ENCODE measurements at regions not wholly inside any gene's neighbourhood (a gene's known extent, or its start where the extent isn't known, plus 50 kb on each side); places are given as distances from the start of the nearest gene placed in this dataset.

DNA sequence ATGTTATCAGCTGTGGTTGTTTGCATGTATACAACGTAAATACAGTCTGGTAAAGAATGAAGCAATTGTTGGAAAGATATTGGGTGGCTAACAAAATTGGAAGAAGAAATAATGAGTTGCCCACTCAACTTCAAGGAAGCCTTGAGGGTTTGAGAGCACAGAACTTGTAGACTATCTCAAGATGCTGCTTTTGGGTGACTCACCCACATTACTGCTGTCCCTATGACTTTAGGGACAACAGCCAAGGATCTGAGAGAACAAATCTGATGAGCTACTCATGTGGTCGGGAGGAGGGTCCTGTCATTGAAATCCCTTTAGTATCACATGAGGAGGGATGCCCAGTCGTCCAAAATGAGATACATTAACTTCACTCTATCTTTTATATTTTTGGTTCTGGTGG lies 261.8 kb downstream of the GAS1 start:
- no peak overlapping the region for H3K4me3 Mint-ChIP-seq (ENCODE audit: unreplicated experiment)
- DNase-seq (ENCODE audit: extremely low spot score, unreplicated experiment), result no peak
- no peak overlapping the region for H3K27ac Mint-ChIP-seq (ENCODE audit: unreplicated experiment)
- peaks cover 11% of the 10 kb centered on the region for H3K4me1 Mint-ChIP-seq (ENCODE audit: unreplicated experiment)
- H3K27me3 Mint-ChIP-seq (ENCODE audit: unreplicated experiment), result no peaks in the 10 kb centered on the region
- no peaks in the 10 kb centered on the region for H3K9me3 Mint-ChIP-seq (ENCODE audit: unreplicated experiment)
- H3K36me3 Mint-ChIP-seq (ENCODE audit: unreplicated experiment), result no peaks in the 10 kb centered on the region
- TF ChIP-seq, protein P1, sequence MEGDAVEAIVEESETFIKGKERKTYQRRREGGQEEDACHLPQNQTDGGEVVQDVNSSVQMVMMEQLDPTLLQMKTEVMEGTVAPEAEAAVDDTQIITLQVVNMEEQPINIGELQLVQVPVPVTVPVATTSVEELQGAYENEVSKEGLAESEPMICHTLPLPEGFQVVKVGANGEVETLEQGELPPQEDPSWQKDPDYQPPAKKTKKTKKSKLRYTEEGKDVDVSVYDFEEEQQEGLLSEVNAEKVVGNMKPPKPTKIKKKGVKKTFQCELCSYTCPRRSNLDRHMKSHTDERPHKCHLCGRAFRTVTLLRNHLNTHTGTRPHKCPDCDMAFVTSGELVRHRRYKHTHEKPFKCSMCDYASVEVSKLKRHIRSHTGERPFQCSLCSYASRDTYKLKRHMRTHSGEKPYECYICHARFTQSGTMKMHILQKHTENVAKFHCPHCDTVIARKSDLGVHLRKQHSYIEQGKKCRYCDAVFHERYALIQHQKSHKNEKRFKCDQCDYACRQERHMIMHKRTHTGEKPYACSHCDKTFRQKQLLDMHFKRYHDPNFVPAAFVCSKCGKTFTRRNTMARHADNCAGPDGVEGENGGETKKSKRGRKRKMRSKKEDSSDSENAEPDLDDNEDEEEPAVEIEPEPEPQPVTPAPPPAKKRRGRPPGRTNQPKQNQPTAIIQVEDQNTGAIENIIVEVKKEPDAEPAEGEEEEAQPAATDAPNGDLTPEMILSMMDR (IDR thresholded peaks at IDR 0.05), result no peak

DNA sequence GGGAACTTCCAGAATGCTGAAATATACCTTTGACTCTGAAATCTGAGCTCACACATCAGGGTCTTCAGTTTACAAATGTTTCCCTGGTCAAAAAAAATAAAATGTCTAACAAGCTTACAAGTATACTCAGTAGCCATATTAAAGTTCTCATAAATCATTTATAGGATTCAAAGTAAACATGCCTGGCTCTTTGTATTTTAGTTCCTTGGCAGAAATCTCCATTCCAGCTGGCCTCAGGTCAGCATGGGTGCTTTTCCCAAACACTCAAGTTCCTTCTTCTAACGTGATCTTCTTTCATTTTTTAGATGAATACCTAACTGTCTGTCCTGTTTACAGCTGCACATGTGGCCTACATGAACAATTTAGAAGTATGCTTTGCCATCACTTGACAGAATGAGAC lies 263.2 kb downstream of the GAS1 start:
- TF ChIP-seq, protein P1 (IDR thresholded peaks at IDR 0.05), result no peak
- no peaks in the 10 kb centered on the region for H3K36me3 Mint-ChIP-seq (ENCODE audit: unreplicated experiment)
- no peaks in the 10 kb centered on the region for H3K9me3 Mint-ChIP-seq (ENCODE audit: unreplicated experiment)
- H3K27me3 Mint-ChIP-seq (ENCODE audit: unreplicated experiment), result no peaks in the 10 kb centered on the region
- H3K4me1 Mint-ChIP-seq (ENCODE audit: unreplicated experiment), result peaks cover 11% of the 10 kb centered on the region
- H3K4me3 Mint-ChIP-seq (ENCODE audit: unreplicated experiment), result no peak overlapping the region
- no peak for DNase-seq (ENCODE audit: extremely low spot score, unreplicated experiment)
- H3K27ac Mint-ChIP-seq (ENCODE audit: unreplicated experiment), result peak overlapping the region; percentile 34

DNA sequence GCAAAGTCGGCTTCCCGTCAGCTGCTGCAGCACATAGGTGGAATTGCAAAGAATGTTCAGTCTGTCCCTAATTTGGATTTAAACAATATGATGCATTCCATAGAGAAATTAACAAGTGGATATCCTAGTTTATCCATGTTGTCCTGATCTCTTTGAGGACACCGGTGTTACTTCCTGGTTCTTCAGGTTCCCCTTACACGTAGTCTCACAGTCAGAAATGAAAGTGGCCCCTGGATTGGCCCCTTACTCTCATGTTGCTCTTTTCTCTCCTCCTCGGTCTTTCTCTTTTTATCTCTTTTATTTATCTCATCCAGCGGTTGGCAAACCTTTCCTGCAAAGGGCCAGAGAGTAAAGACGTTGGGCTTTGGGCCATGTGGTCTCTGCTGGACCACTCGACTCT lies 265.1 kb downstream of the GAS1 start:
- H3K27me3 Mint-ChIP-seq (ENCODE audit: unreplicated experiment), result no peaks in the 10 kb centered on the region
- TF ChIP-seq, protein P1 (IDR thresholded peaks at IDR 0.05), result no peak

DNA sequence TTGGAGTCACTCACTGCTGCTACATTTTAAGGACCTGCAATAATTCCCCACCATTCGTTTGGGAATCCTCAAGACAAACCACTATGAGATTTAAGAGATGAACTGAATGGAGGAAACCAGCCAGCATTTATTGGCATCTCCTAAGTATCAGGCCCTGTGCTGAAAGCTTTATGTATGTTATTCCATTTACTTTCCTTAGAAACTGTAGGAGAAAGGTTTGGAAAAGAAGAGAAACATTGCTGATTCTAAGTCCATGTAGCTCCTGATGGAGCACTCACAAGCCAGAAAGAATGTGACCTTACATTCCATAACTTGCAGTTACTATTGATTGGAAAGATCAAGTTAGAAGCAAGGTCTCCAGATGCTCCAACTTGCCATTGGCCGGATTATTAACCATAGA lies 267.4 kb downstream of the GAS1 start:
- Mint-ChIP-seq H3K36me3 (ENCODE audit: unreplicated experiment) (no peaks in the 10 kb centered on the region), H3K4me3 (ENCODE audit: unreplicated experiment) (no peak overlapping the region), H3K27me3 (ENCODE audit: unreplicated experiment) (no peaks in the 10 kb centered on the region), H3K4me1 (ENCODE audit: unreplicated experiment) (peaks cover 7% of the 10 kb centered on the region), H3K9me3 (ENCODE audit: unreplicated experiment) (no peaks in the 10 kb centered on the region), H3K27ac (ENCODE audit: unreplicated experiment) (no peak overlapping the region)
- DNase-seq (ENCODE audit: extremely low spot score, unreplicated experiment), result no peak
- TF ChIP-seq, protein P1 (IDR thresholded peaks at IDR 0.05), result no peak

More for the DNA sequence above, 265.1 kb downstream of the GAS1 start:
- H3K4me1 Mint-ChIP-seq (ENCODE audit: unreplicated experiment), result peaks cover 7% of the 10 kb centered on the region
- no peak overlapping the region for H3K4me3 Mint-ChIP-seq (ENCODE audit: unreplicated experiment)
- no peak overlapping the region for H3K27ac Mint-ChIP-seq (ENCODE audit: unreplicated experiment)
- no peaks in the 10 kb centered on the region for H3K9me3 Mint-ChIP-seq (ENCODE audit: unreplicated experiment)
- no peak for DNase-seq (ENCODE audit: extremely low spot score, unreplicated experiment)
- no peaks in the 10 kb centered on the region for H3K36me3 Mint-ChIP-seq (ENCODE audit: unreplicated experiment)

DNA sequence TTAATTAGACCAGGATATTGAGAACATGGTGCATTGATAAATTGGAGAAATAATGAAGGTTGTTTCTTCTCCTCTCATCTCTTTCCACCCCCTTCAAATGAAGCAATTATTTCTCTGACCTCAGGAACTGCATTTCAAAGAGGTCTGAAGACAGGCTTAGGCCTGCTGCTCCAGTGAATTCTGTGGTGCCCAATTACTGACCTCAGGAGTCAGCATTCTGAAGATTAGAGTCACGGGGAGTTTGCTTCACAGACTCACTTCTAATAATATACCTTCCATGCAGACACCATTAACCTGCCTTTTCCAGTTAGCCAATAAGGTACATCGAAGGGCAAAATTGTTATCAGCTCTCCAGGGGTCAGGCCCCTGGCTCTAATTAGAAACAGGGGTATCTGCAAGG lies 270.9 kb downstream of the GAS1 start:
- TF ChIP-seq, protein P1 (IDR thresholded peaks at IDR 0.05), result no peak
- no peaks in the 10 kb centered on the region for H3K27me3 Mint-ChIP-seq (ENCODE audit: unreplicated experiment)
- H3K27ac Mint-ChIP-seq (ENCODE audit: unreplicated experiment), result no peak overlapping the region
- H3K36me3 Mint-ChIP-seq (ENCODE audit: unreplicated experiment), result no peaks in the 10 kb centered on the region
- no peak overlapping the region for H3K4me3 Mint-ChIP-seq (ENCODE audit: unreplicated experiment)
- no peaks in the 10 kb centered on the region for H3K9me3 Mint-ChIP-seq (ENCODE audit: unreplicated experiment)
- no peak for DNase-seq (ENCODE audit: extremely low spot score, unreplicated experiment)
- peaks cover 21% of the 10 kb centered on the region for H3K4me1 Mint-ChIP-seq (ENCODE audit: unreplicated experiment)

All from osteocyte (in vitro differentiated cells).